WERI-Rb-1 (cell line): ENCODE measurements at regions not wholly inside any gene's neighbourhood (a gene's known extent, or its start where the extent isn't known, plus 50 kb on each side); places are given as distances from the start of the nearest gene placed in this dataset.

Experiments used
- DNase-seq: peaks from one replicate; pipeline ENCODE4 v3.0.0-alpha.2; 2020
- H3K27ac ChIP-seq: fragments of 250-450 bp; sonication (Bioruptor Pico); 2 replicates; pipeline ENCODE4 v1.5.1; 2020; ENCODE audit warnings: mild to moderate bottlenecking, moderate library complexity
- H3K27me3 ChIP-seq: fragments of 250-450 bp; sonication (Bioruptor Pico); 2 replicates; pipeline ENCODE4 v1.5.1; 2021; ENCODE audit warnings: mild to moderate bottlenecking, low read depth, moderate library complexity; ENCODE audit not compliant: insufficient read depth, severe bottlenecking
- H3K36me3 ChIP-seq: fragments of 250-450 bp; sonication (Bioruptor Pico); 2 replicates; pipeline ENCODE4 v1.5.1; 2020; ENCODE audit warnings: mild to moderate bottlenecking, moderate library complexity
- H3K4me3 ChIP-seq: 2 replicates; pipeline ENCODE4 v1.5.1; 2011; ENCODE audit warnings: low read depth, mild to moderate bottlenecking, control low read depth, low read length
- H3K9me3 ChIP-seq: fragments of 250-450 bp; sonication (Bioruptor Pico); 2 replicates; pipeline ENCODE4 v1.5.1; 2021; ENCODE audit warnings: mild to moderate bottlenecking, moderate library complexity; ENCODE audit not compliant: severe bottlenecking
- CTCF ChIP-seq: IDR thresholded peaks from 2 replicates; pipeline ENCODE4 v1.5.1; 2011; ENCODE audit warnings: low read depth, mild to moderate bottlenecking, control low read depth, inconsistent platforms, low read length

- no peak overlapping the region for H3K27ac ChIP-seq
- no peak for TF ChIP-seq CTCF
- no peak overlapping the region for H3K4me3 ChIP-seq
- no peaks in the 10 kb centered on the region for H3K36me3 ChIP-seq
- peaks cover 30% of the 10 kb centered on the region for H3K27me3 ChIP-seq
- DNase-seq: no peak
- no peaks in the 10 kb centered on the region for H3K9me3 ChIP-seq
These were observed 120.7 kb downstream of the TBXT start for GRCh38 chr6:166046982-166047381.

GRCh38 chr6:166046226-166046625 is 121.4 kb downstream of the TBXT start:
- Histone ChIP-seq H3K9me3 (no peaks in the 10 kb centered on the region), H3K27ac (no peak overlapping the region), H3K36me3 (no peaks in the 10 kb centered on the region), H3K27me3 (peaks cover 36% of the 10 kb centered on the region), H3K4me3 (no peak overlapping the region)
- DNase-seq: no peak
- TF ChIP-seq CTCF: no peak

- peaks cover 36% of the 10 kb centered on the region for H3K27me3 ChIP-seq
- H3K27ac ChIP-seq: no peak overlapping the region
- no peak overlapping the region for H3K4me3 ChIP-seq
- no peaks in the 10 kb centered on the region for H3K9me3 ChIP-seq
- TF ChIP-seq CTCF: no peak
- no peak for DNase-seq
- no peaks in the 10 kb centered on the region for H3K36me3 ChIP-seq
These were observed 121.8 kb downstream of the TBXT start for GRCh38 chr6:166045860-166046200.

GRCh38 chr6:166045173-166045859 is 122.3 kb downstream of the TBXT start:
- DNase-seq: no peak
- H3K27ac ChIP-seq: no peak overlapping the region
- no peak for TF ChIP-seq CTCF
- no peak overlapping the region for H3K4me3 ChIP-seq
- no peaks in the 10 kb centered on the region for H3K36me3 ChIP-seq
- no peaks in the 10 kb centered on the region for H3K9me3 ChIP-seq
- H3K27me3 ChIP-seq: peaks cover 33% of the 10 kb centered on the region

GRCh38 chr6:166041277-166041676 is 126.4 kb downstream of the TBXT start:
- no peaks in the 10 kb centered on the region for H3K36me3 ChIP-seq
- H3K9me3 ChIP-seq: no peaks in the 10 kb centered on the region
- H3K4me3 ChIP-seq: no peak overlapping the region
- TF ChIP-seq CTCF: no peak
- no peak overlapping the region for H3K27ac ChIP-seq
- DNase-seq: no peak
- H3K27me3 ChIP-seq: peaks cover 45% of the 10 kb centered on the region

GRCh38 chr6:166040292-166040691 is 127.4 kb downstream of the TBXT start:
- Histone ChIP-seq H3K36me3 (no peaks in the 10 kb centered on the region), H3K9me3 (no peaks in the 10 kb centered on the region), H3K4me3 (no peak overlapping the region), H3K27ac (no peak overlapping the region), H3K27me3 (peaks cover 42% of the 10 kb centered on the region)
- DNase-seq: no peak
- no peak for TF ChIP-seq CTCF
